Neural crest cell (in vitro differentiated cells): ENCODE measurements at regions not wholly inside any gene's neighbourhood (a gene's known extent, or its start where the extent isn't known, plus 50 kb on each side); places are given as distances from the start of the nearest gene placed in this dataset.

Experiments
- DNase-seq: peaks from one replicate; pipeline ENCODE4 v3.0.0; 2021; ENCODE audit warnings: low read depth, mixed read lengths, low spot score
- H3K27ac Mint-ChIP-seq: one replicate; pipeline ENCODE4 v1.8.0; 2021; ENCODE audit warnings: mild to moderate bottlenecking, mixed read lengths; ENCODE audit not compliant: unreplicated experiment
- H3K27me3 Mint-ChIP-seq: 2 replicates; pipeline ENCODE4 v1.8.0; 2021; ENCODE audit warnings: low read depth, mild to moderate bottlenecking, mixed read lengths
- H3K36me3 Mint-ChIP-seq: 2 replicates; pipeline ENCODE4 v1.8.0; 2021; ENCODE audit warnings: low read depth, mild to moderate bottlenecking, mixed read lengths
- H3K4me1 Mint-ChIP-seq: 2 replicates; pipeline ENCODE4 v1.8.0; 2021; ENCODE audit warnings: mixed read lengths
- H3K4me3 Mint-ChIP-seq: one replicate; pipeline ENCODE4 v1.8.0; 2021; ENCODE audit warnings: mild to moderate bottlenecking, mixed read lengths
- H3K9me3 Mint-ChIP-seq: 2 replicates; pipeline ENCODE4 v1.8.0; 2021; ENCODE audit warnings: mixed read lengths
- TF ChIP-seq, protein P1 (sequence below): fragments of 200-600 bp; sonication (generic); conservative IDR thresholded peaks from 2 replicates; pipeline ENCODE4 v1.5.0; 2021; ENCODE audit warnings: antibody characterized with exemption, mild to moderate bottlenecking

DNA sequence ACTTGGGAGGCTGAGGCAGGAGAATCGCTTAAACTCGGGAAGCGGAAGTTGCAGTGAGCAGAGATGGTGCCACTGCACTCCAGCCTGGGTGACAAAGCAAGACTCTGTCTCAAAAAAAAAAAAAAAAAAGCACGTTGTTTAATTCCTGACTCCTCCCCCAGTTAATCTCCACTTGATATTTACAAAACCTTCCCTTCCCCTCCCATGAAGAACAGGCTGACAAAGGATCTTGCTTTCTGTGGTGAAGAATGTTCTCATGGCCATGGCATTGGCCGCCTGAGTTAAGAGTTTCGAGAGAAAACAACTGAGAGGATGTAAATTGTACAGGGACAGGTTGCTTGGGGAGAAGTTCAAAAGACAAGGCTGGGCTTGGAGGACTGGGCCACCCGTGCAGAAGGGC, 168.2 kb upstream of the BCOR start:
- H3K4me3 Mint-ChIP-seq = no peak overlapping the region
- no peaks in the 10 kb centered on the region for H3K9me3 Mint-ChIP-seq

DNA sequence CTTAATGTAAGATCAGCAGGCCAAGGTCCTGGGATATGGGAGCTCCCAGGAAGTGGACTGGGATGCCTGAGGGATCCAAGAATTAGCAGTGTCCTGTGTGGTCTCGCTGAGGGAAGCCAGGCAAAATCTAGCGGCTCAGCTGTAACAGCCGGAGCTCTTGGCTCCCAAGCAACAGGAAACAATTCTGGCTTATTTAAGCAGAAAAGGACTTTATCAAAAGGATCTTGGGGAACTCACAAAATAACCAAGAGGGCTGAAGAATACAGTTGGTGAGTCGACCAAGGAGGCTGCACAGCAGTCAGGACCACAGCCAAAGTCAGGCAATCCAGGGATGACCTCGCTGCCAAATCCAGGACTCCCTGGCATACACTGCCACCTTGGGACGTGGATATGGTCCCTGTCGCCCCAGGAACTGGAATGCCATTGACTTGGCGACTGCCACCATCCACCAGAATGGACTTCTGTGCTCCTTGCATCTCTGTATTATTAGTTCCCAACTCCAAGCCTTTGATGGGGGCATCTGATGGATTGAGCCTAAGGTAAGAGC, 165.3 kb upstream of the BCOR start:
- Mint-ChIP-seq H3K4me1 (peaks cover 26% of the 10 kb centered on the region), H3K27me3 (no peaks in the 10 kb centered on the region), H3K36me3 (no peaks in the 10 kb centered on the region), H3K9me3 (no peaks in the 10 kb centered on the region), H3K27ac (no peak overlapping the region), H3K4me3 (no peak overlapping the region)
- TF ChIP-seq, protein P1, sequence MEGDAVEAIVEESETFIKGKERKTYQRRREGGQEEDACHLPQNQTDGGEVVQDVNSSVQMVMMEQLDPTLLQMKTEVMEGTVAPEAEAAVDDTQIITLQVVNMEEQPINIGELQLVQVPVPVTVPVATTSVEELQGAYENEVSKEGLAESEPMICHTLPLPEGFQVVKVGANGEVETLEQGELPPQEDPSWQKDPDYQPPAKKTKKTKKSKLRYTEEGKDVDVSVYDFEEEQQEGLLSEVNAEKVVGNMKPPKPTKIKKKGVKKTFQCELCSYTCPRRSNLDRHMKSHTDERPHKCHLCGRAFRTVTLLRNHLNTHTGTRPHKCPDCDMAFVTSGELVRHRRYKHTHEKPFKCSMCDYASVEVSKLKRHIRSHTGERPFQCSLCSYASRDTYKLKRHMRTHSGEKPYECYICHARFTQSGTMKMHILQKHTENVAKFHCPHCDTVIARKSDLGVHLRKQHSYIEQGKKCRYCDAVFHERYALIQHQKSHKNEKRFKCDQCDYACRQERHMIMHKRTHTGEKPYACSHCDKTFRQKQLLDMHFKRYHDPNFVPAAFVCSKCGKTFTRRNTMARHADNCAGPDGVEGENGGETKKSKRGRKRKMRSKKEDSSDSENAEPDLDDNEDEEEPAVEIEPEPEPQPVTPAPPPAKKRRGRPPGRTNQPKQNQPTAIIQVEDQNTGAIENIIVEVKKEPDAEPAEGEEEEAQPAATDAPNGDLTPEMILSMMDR = no peak
- DNase-seq = no peak

More for the DNA sequence above, 168.2 kb upstream of the BCOR start:
- DNase-seq = no peak
- TF ChIP-seq, protein P1 = no peak
- peaks cover 26% of the 10 kb centered on the region for H3K4me1 Mint-ChIP-seq
- no peaks in the 10 kb centered on the region for H3K27me3 Mint-ChIP-seq
- H3K27ac Mint-ChIP-seq = peak overlapping the region; percentile 78
- no peaks in the 10 kb centered on the region for H3K36me3 Mint-ChIP-seq

- Mint-ChIP-seq H3K27me3 (no peaks in the 10 kb centered on the region), H3K36me3 (no peaks in the 10 kb centered on the region), H3K27ac (peak overlapping the region; percentile 43), H3K4me1 (peaks cover 24% of the 10 kb centered on the region), H3K4me3 (no peak overlapping the region), H3K9me3 (no peaks in the 10 kb centered on the region)
- no peak for DNase-seq
- TF ChIP-seq, protein P1 = no peak
These were observed 164.6 kb upstream of the BCOR start for GRCh38 chrX:40262157-40263013.

- H3K27me3 Mint-ChIP-seq = no peaks in the 10 kb centered on the region
- no peak overlapping the region for H3K4me3 Mint-ChIP-seq
- no peak overlapping the region for H3K27ac Mint-ChIP-seq
- TF ChIP-seq, protein P1 = no peak
- H3K4me1 Mint-ChIP-seq = peaks cover 18% of the 10 kb centered on the region
- no peaks in the 10 kb centered on the region for H3K9me3 Mint-ChIP-seq
- no peaks in the 10 kb centered on the region for H3K36me3 Mint-ChIP-seq
- DNase-seq = no peak
These were observed 164.0 kb upstream of the BCOR start for GRCh38 chrX:40261833-40262156.

GRCh38 chrX:40260146-40260747, 162.5 kb upstream of the BCOR start:
- H3K4me3 Mint-ChIP-seq = no peak overlapping the region
- H3K9me3 Mint-ChIP-seq = no peaks in the 10 kb centered on the region
- no peak overlapping the region for H3K27ac Mint-ChIP-seq
- TF ChIP-seq, protein P1 = no peak
- no peaks in the 10 kb centered on the region for H3K27me3 Mint-ChIP-seq
- DNase-seq = no peak
- peaks cover 12% of the 10 kb centered on the region for H3K4me1 Mint-ChIP-seq
- H3K36me3 Mint-ChIP-seq = no peaks in the 10 kb centered on the region
